Activated T-cell treated with anti-CD3 and anti-CD28 coated beads, Interleukin-2, amount 50 U/mL, for 1 hour (primary cell): ENCODE measurements at regions not wholly inside any gene's neighbourhood (a gene's known extent, or its start where the extent isn't known, plus 50 kb on each side); places are given as distances from the start of the nearest gene placed in this dataset.
"Not testable (repeated sequence)": the region's sequence is repeated elsewhere in the genome, so short reads cannot be mapped to it uniquely, and the experiment has no call there.

Source experiments
- DNase-seq: peaks from one replicate; pipeline ENCODE4 v3.0.0-alpha.2; 2020

DNA sequence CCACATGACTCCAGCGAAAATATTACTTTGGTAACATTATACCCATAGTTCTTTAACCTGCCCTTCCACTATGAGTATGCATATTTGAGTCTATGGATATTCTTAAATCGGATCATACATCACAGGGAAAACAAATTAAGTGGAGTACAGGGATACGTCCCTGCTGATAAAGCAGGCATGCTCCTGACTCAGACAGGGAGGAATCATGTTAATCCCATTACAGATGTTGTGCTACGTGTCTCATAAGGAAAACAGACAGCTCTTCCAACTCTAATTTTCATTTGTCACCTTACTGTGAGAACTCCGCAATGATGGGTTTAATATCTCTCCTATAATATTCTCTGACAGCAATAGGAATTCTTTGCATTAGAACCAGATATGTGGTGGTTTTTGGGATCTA is 469.5 kb upstream of the POM121L12 start:
- no peak for DNase-seq

DNA sequence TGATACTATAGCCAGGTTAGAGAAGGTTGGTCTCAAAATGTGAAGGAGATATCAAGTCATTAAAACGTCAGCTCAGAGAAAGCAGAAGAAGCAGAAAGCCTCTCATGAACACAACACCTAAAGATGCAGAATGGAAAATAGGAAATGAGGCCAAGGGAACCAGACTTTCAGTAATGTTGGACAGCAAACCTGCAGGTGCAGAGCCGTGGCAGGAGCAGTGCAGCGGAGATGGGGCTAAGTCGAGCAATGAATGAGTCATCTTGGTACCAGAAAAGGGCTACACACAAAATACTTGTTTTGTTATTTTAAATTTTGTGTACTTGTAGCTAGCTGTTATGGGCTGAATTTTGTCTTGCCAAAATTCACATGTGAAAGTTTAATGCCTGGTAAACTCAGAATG is 479.6 kb upstream of the POM121L12 start:
- no peak for DNase-seq

DNA sequence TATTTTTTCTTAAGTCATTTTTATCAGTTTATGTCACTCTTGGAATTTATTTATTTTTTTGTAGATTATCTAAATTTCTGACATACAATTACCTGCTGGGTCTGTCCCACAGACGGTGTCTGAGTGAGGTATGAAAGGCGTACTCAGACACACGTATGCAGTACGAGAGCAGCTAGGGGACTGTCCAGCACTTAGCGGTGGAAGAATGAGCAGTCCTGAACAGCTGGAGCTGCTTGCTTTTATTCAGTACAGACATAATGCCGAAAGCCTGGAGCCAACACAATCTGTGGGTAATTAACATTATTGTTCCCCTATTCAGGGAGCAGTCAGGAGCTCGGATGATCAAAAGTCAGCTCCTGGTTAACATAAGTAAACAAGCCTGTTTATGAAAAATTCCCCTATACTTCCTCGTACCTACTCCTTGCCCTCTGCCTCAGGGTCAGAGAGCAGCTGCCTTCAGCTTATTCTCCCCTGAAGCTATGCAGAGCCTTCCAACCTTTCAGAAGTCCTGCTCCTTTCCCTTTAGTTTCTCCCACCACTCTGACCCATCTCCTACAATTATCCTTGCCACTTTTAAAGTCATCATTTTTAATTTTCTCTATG is 488.0 kb upstream of the POM121L12 start:
- no peak for DNase-seq

DNA sequence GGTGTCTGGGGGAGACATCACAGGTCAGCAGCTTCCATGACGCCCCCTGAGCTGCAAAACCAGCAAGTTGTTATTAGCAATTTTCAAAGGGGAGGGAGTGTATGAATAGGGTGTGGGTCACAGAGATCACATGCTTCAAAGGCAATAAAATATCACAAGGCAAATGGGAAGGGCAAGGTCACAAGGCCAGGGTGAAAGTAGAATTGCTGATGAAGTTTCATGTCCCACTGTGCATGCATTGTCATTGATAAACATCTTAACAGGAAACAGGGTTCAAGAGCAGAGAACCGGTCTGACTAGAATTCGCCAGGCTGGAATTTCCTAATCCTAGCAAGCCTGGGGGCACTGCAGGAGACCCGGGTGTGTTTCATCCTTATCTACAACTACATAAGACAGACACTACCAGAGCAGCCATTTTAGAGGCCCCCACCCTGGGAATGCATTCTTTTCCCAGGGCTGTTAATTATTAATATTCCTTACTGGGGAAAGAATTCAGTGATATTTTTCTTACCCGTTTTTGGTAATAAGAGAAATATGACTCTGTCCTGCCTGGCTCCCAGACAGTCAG is 494.2 kb upstream of the POM121L12 start:
- not testable (repeated sequence) for DNase-seq

DNA sequence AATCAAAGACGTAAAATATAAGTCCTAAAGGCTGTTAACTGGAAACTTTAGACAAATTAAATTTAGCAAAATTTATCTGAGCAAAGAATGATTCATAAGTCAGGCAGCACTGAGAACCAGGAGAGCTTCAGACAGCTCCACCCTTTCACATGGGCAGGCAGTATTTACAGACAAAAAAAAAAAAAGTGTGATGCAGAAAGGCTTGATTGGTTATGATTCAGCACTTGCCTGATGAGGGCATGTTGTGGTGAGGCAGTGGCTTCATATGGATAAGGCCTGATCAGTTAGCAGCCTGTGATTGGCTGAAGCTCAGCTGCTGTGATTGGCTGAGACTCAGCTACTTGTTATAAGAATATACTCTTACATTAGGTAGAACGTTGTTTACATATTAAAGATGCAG is 495.4 kb upstream of the POM121L12 start:
- DNase-seq, result no peak

DNA sequence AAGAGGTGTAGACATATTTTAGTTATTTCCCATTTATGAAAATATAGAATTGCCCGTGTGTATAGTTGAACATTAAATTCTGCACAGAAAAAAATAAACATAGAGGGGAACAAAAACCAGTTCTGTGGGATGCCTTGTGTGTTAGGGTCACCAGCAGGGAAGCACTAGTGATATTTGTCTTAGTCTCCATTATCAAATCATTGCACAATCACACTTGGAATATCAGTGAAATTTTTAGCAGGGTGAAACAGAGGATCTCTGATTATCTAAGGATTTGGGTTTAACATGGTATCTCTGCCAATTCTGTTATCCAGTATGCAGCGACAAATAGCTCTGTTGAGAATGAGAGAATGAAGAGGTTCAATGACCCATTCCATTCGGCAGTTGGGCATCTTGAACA is 496.0 kb upstream of the POM121L12 start:
- DNase-seq, result no peak

DNA sequence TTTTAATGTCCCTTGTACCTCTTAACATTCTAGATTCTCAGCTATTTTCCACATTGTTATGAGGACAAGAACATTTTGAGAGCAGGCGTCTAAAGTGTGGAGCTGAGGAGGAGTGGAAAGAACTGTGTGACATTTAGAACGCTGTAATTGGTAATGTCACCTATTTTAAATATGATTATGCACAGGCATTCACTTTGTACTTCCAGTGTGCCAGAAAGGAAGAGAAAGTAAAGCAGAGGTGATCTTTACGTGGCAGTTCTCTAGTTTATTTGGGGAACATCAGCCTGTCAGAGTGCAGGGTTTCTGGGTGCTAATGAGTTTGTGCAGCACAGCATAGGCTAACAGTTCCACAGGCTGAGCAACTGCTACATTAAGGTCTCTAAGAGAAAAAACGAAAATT is 498.4 kb upstream of the POM121L12 start:
- no peak for DNase-seq

DNA sequence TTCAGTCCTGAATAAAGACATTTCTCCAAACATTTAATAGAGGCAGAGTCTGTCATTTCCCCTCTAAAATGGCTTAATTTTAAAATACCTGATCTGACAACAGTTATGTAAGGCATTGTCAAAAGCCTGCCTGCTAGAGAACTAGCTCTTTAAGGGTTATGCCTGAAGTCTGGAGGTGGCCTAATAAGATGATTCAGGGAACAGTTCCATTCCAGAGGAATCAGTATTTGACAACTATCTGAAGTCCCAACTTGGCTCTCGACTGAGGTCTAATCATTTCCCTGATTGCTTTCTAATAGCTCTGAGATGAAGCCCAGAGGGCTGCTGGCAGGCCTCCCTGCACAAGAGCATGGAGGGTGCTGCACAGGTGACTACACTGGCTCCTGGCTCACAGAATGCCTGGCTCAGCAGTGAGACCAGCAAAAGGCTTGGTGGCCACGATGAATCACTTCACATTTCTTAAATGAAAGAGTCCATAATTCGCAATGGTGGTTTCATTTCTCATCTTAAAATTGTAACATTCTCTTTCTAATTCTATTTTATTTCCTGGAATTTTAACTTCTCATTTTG is 509.6 kb upstream of the POM121L12 start:
- DNase-seq, result no peak

DNA sequence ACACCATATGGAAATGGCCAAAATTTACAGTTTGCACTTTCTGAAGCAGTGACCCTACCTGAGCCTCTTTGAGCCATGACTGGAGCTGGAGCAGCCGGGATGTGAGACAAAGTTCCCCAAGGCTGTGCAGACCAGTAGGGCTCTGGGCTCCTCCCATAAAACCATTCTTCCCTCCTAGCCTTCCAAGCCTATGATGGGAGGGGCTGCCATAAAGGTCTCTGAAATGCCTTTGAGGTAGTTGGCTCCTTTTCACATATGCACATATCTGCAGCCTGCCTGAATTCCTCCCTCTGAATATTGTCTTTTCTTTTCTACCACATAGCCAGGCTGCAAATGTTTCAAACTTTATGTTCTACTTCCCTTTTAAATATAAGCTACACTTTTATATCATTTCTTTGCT is 516.6 kb upstream of the POM121L12 start:
- DNase-seq, result no peak

DNA sequence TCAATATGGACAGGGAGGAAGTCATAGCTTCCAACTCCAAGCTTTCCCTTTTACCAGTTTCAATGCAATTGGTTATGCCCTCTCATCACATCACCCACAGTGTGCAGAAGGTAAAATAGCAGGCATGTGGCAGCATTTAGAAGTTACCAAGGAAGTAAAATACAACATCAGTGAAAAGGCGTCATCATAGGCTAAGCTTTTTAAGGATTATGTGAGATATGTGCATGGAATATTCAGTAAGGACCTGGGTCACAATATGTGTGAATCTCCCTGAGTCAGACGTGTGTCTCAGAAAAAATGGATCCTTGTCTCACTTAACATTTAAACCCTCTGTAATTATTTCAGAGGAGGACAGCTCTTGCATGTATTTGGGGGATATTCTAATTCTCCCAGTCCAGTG is 522.8 kb upstream of the POM121L12 start:
- no peak for DNase-seq

DNA sequence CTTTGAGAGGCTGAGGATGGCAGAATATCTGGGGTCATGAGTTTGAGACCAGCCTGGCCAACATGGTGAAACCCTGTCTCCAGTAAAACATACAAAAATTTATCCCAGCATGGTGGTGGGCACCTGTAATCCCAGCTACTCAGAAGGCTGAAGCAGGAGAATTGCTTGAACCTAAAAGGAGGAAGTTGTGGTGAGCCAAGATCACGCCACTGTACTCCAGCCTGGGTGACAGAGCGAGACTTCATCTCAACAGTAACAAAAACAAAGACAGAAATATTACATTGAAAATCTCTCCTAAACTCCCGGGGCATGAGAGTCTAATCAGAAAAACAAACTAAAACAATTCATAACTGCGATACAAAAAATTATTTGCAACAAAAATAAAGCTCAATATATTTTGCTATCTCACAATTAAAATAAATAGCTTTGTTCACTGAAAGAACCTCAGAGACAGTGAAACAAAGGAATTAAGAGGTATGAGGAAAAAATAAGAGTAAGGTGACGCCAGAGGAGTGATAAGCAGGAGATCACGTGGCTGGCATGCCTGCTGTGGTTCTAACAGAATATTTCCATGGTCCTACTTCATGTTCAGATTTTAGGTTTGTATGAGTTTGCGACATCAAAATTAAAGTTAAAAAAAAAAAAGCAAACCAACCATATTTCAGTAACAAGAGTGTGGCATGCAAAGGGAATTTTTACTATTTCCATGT is 527.7 kb upstream of the POM121L12 start:
- DNase-seq, result no peak

DNA sequence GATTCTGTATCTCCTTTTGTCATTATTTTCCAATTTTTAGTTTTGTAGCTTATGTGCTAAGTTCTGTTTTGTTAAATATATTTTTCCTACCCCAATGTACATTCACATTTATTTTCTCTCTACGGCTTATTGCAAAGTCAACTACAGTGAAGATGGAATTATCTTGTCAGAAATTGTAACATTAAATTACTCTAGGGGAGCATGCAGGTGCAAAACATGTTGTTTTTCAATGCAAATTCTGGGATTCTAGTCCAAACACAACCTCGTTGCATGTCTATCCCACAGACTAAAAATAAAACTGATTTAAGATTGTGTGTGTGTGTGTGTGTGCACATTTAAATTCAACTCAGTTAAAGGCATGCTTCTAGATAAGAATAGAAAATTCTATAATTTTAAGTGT is 529.1 kb upstream of the POM121L12 start:
- DNase-seq, result no peak

DNA sequence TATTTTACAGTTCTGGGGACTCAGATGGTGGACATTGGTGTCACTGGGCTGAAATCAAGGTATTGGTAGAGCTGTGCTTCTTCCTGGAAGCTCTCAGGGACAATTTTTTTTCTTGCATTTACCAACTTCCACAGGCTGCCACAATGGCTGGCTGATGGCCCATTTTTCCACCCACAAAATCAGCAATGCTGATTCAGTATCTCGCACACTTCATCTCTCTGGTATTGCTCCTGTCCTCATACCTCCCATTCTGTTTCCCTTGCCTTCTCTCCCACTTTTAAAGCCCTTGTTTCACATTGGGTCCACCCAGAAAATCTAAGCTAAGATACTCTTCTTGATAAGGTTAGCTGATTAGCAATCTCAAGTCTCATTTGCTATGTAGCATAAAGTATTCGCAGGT is 530.9 kb upstream of the POM121L12 start:
- no peak for DNase-seq

DNA sequence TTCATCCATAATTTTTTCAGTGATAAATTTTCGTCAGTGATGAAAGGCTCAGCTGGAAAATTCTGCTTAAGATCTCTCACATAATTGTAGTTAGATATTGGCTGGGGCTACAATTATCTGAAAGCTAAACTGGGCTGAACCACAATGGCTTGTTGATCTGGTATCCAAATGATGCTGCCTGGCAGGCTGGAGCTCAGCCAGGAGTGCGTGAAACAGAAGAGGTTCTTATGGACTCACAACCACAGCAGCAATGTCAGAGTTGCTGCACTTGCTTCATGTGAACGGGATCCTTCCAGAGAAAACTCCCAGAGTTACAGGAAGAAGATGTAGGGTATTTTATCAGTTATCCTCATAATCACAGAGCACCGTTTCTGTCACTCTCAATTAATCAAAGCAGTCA is 533.2 kb upstream of the POM121L12 start:
- no peak for DNase-seq

DNA sequence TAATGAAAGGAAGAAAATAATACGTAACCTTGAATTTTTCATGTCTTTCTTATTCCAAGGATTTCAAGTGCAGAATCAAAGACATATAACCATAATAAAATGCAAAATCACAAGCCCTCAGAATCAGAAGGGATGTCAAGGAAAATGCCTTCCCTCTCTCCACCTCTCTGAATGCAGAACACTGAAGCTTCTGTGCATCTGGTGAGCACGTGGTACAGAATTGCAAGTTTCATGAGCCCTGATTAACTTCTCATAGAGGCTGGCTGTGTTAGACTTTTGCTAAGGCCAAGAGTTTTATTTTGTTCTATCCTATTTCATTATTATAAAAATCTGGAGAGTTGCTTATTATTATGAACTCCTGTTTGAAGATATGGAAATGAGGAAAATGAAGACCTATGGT is 533.7 kb upstream of the POM121L12 start:
- no peak for DNase-seq

DNA sequence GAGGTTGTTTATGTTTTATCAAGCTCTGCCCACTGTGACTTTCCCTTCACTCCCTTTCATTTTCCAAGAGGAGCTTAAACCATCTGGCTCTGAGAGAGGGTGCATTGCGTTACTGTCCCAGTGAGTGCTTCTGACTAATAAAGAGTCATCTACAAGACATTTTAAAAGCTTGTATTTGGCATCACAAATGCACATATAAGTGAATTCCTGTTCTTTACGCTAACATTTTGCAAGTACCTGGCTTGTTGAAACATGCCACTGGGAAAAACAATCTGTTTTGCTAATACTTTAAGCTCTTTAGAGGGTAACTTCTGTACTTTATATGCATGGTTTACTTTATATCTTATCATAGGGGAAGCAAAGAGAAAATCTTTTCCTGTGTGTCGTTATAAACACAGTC is 534.6 kb upstream of the POM121L12 start:
- no peak for DNase-seq

DNA sequence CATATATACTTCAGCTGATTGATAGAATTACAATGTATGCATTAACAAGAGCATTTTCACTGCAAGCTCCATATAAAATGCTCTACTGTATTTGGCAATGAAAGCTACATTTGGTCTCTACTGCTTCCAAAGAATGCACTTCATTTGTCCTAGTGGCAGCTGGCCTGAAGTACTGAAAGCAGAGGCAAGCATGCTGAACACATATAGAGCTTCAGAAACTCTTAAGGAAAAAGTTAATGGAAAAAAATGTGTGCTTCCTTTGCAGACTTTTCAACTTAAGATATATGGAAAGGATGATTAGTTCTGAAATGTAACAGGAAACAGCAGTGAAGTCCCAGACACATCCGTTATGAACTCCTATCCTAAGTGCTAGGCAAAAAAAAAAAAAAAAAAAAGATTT is 537.1 kb upstream of the POM121L12 start:
- DNase-seq, result no peak

DNA sequence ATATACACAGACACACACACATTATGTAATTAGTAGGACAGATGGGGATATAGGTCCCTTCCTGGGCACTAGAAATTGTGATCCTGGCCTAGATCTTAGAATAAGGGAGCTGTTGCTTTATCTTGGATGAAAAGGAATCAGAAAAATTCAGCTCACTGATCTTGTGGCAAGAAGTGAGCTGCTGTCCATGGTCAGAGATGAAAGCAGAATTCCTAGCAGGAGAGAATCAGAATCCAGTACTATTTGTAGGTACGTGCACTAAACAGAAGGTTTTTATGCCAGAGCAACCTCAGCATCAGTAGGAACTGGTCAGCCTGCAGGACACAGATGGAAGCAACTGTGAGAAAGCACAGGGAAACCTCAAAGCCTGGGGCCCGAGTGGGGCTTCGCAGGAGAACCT is 549.2 kb upstream of the POM121L12 start:
- DNase-seq, result no peak

DNA sequence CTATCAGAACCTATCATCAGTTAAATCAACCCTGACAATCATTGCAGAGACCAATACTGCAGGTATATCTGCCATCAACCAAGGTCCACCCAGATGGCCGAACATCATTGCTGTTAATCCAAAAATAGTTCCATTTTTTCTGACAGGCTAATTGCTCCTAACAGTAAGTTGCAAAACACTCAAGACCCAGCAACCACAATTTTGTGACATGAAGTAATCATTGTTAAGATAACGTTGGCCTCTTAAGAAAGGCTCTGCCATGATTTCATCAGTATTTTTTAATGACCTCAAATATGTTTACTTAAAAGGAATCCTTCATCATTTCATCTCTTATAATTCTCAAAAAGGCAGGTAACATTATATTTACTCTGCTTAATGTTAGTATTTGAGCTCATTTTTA is 553.4 kb upstream of the POM121L12 start:
- no peak for DNase-seq

DNA sequence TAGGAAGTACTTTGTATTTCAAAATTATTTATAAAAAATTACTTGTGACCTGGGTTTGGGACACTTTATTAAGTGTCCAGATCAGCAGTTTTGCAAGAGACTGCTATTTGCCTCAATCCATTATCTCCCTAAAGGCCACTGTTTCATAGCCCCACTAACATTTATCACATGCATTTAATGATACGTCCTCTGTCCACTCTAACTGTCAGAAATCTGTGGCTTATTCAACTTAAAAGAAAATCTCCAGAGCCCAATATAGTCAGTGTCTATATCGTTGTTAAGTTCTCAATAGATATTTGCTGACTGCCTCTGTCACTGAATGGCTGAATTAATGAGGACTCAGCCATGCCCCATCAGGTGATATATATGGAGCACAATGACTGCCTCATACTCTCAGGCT is 553.9 kb upstream of the POM121L12 start:
- DNase-seq, result no peak

DNA sequence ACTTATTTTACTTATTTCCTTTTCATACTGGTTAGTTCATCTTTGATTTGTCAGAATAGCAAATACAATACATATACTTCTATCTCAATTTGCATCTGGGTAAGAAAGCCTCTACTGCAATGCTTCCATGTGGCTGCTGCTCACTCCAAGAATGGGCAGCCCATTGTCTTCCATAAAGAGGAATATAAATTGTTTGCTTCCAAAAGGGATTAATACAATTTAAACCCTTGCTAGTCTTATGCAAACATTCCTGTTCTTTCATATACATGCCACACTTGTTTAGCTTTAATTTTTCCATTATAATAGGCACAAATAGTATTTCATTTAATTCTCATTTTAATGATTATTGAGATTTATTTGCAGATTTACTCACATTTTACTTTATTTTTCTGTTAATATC is 555.4 kb upstream of the POM121L12 start:
- DNase-seq, result no peak

DNA sequence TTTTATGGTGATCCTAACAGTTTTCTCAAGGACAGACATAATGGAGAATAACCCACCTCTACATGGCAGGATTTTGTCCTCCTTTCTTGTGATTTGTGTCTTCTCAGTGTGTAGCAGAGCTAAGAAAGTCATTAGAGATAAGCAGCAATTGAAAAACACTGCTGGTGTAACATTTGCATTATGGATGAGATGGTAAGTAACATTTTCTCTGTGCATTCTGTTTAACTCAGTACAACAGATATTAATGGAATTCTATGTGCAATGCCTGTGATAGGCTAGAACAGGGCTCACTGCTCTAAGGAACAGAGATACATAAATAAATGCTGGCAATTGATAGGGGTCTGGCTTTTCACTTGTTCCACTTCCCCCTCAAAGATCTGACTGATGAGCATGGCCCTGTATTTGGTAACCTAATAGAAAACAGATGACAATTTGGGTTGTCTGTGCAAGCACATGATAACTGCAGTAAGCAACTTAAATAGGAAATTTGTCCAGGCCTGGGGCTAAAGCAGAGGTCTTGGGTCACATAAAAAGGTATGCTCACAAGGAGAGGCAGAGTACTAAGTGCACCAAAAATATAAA is 560.3 kb upstream of the POM121L12 start:
- DNase-seq, result no peak

DNA sequence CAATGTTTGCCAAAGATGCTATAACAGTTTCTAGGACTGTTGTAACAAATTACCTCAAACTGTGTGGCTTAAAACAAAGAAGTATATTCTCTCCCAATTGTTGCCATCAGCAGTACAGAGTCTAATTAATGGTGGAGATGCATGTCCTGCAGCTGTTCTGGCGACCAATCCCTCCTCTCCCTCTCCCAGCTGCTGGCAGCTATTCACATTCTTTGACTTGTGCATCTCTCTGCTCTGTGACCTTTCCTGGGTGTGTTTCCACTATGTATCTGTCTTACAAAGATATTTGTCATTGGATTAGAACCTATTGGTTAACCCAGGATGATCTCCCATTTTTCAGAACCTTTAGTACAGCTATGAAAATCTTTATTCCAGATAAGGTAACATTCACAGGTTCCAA is 561.7 kb upstream of the POM121L12 start:
- DNase-seq, result no peak

DNA sequence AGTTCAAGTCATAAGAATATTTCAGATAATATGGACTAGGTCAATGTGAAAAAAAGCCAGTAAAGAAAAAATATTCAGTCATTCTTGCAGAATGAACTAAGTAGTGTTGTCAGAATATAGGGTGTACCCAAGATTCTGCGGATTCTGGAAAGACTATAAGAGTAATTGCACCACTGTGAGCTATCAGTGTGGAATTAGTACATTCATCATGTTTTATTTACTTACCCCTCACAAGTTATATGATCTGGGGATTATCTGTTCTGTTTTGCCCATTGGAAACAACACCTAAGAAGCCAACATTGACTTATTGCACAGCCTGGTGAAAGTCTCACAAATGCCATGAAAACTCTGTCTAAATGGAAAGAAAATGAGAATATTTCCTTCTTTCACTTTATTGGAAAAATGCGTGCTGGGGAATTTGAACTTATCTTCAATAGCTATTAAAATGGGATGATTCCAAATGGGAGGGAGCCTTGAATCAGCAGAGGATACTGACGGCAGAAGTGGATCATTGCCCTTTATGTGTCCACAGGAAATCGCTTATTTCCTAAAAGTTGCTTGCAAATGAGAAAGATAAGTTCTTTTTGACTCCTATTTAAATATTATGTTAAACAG is 563.3 kb upstream of the POM121L12 start:
- no peak for DNase-seq
